NCI-H460 (cell line): ENCODE measurements at regions not wholly inside any gene's neighbourhood (a gene's known extent, or its start where the extent isn't known, plus 50 kb on each side); places are given as distances from the start of the nearest gene placed in this dataset.

Experiments used
- DNase-seq: peaks from one replicate; pipeline ENCODE4 v3.0.0-alpha.2; 2016; ENCODE audit warnings: low read depth; ENCODE audit errors: extremely low read depth

DNA sequence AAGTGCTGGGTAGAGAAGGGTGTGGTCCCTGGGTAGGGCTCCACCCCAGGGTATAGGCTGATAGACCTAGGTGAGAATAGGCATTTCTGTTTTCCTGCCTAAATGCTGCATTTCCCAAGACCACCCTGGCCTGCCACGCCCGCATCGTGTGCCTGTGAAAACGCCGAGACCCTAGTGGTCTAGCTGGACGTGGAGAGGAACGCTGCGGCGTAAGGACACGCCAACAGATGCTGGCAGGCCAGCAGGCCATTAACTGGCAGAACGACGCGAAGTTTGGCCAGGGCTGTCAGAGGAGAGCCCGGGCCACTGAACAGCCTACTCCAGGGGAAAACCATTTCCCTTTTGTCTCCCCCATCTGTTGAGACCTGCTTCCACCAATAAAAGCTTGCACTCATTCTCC, 373.2 kb upstream of the FIGN start:
- no peak for DNase-seq

DNA sequence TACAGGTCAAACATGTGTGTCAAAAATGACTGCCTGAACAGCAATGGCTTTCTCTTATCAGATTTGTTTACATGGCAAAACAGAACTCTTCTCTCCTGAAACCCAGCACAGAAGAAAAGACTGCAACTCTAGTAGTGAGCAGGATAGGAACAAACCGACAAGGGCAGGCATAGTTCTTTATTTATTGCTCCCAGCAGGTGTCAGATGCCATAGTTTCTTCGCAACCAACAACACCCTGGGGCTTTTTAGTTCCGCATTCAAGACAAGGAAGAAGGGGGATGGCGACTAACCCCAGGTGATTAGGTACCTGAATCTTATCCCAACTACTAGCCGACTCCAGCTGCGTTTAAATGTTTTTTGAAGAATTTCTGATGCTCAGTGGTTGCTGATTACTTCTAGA, 367.5 kb upstream of the FIGN start:
- no peak for DNase-seq

DNA sequence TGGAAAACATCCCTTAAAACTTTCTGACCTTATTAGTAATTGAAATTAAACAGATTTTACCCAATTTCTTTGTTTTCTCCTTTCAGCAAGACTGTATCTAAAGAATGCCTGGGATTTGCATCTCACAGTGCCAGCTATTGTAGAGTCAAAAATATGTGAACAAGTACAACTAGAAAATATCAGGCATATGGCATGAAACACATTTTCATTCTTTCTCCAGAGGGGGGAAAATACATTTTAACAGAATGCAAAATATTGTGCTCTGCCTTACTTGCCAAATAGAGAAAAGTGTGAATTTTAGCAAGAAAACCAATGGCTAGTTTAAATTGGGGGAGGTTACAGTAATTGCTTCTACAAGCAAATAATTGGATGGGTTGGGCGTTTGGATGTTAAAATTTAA, 366.6 kb upstream of the FIGN start:
- no peak for DNase-seq

DNA sequence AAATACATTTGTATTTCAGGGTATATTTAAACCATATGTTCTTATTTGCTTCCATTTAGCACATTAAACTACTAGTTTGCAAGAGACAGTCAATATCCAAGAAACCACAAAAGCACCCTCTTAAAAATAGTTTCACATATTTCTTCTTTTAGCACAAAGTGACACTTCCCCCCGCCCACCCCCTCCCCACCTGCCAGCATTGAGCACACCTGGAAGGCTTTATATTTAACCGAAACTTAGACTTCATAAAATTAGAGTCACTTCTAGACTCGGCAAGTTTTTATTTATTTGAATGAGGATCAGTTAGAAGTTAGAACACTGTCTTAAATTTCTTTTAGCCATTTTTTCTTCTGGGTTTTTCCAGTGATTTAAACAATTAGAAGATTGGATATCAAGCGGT, 355.9 kb upstream of the FIGN start:
- DNase-seq, result no peak

DNA sequence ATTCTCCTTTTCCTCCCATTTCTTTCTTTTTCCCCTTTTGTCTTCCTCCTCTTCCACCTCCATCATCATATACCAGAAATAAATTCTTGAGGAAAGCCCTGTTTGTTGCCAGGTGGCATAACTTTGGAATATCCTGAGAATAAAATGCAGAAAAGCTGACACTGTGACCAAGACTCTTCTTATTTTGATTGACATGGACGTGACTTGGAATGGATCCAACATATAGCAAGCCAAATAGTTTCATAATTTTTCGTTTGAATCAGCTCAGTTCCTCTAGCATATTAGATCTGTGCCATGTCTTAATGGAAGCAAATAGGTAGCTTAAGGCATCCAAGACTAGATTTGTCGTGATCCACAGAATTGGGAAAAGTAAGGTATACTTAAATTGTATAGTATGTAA, 354.7 kb upstream of the FIGN start:
- no peak for DNase-seq

DNA sequence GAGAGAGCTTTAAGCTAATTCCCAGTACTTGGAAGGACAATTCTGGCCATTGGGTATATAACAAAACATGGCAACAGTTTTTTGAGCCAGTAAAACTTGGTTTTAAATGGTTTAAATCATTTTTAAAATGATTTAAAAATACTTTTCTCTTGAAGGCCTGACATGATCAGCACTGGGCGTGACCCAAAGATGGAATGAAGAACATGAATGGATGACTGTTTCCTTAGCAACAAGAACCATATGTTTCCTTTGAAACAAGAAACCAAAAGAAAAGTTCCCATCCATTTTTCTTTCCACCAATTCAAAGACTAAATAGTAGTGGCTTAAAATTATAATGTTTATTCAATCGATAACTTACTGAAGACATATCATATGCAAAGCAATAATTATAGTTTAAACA, 348.3 kb upstream of the FIGN start:
- DNase-seq, result no peak

DNA sequence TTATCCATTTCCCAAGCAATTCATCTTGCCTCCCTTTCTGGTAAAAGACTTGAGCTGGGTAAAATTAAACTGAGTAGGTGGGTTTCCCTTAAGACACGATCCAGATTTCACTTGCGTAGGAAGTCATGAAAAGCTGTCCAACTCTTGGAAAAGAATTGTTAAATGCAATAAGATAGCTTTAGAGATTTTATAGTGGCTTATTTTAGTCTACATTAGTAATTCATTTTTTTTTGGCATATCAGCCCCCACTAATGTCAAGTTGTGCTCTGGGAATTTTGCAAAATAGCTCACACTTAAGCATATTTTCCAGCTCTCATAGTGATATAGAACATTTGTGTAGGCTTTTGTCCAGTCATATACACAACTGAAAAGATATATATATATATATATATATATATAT, 344.7 kb upstream of the FIGN start:
- no peak for DNase-seq

DNA sequence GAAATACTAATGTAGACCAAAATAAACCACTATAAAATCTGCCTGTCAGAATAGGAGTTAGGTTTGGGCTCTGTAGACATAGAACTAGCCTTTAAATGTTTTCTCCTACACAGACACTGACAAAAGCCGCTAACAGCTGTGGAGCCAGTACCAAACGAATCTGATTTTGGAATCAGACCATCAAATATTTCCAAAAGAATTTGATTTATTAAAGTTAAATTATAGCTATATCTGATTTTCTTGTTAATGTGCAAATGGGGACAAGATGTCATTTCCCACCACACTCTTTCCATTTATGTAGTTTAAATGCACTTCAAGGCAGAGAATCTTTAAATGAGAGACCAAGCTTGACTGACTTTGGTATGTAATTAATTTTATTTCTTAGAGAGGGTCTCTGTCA, 343.4 kb upstream of the FIGN start:
- no peak for DNase-seq

DNA sequence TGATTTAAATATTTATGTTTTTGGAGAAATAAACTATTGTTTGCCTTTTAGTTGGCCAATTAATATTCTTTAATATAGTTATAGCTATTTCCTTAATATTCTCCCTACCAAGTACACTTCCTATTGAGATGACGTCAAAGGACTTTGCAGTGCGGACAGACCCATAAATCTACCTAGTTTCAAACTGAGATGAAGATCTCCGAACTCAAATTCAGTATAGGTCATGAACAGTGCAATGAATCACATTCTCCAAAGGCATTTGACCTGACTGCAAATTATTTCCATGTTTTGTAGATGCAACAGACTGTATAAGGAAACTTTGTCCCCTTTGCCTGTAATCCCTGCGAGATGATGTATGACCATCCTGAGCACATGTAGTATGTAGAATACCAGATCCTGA, 342.6 kb upstream of the FIGN start:
- no peak for DNase-seq

DNA sequence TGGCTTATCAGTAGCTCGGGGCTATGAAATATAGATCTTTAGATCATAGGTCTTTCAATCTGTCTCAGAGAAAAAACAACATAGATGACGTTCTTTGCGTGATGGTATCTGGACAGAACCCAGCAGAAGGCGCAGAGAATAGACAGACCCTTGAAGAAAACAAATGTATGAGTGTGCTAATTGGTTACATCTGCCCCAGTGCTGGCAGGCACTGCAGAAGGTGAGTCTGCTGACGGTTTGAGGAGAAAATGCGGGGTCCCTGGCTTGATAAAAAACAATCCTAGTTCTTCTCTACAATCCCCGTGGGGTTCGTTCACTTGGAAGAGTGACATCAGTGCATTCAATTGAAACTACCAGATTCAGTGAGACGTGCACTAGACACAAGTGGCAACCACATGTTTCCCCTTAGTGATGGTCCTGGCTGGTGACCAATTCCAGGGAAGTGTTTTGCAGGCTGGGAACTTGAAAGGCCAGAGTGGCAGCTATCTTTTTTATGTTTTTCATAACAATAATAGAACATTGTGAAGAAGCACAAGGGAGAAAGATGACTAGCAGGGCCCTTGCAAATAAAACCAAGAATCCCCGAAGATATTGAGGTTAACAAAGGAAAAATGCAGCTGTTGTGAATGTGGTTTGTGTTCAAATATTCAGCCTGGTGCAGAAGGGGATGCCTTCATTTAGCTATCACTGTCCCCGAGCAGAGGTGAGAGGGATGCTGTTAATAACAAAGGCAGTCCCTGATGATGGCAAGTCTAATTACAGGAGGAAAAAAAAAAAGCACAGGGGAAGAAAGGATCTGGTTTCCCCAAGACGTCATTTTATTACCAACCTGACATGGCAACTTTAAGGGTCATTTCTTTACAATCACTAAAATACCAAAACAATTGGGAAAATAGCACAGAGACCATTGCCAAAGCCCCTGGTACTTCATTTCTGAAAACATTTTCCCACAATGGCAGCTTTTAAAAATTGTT, 337.6 kb upstream of the FIGN start:
- DNase-seq, result no peak

DNA sequence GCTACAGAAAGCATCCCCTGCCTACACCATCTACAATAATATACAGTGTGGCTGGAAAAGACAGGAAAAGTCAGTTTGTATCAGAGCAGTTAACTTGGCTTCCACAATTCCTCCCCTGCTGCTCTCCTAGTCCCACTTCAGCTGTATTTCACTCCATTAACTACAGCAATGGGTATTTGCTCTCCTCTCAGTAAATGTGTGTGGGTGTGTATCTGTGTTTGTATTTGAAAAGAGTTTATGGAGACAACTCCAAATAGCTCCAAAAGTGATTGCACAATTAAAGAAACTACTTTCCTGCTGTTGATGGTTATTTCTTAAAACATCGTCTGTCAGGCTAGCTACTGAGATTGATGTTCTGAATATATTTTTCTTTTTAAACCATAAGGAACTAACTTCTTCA, 333.7 kb upstream of the FIGN start:
- no peak for DNase-seq

DNA sequence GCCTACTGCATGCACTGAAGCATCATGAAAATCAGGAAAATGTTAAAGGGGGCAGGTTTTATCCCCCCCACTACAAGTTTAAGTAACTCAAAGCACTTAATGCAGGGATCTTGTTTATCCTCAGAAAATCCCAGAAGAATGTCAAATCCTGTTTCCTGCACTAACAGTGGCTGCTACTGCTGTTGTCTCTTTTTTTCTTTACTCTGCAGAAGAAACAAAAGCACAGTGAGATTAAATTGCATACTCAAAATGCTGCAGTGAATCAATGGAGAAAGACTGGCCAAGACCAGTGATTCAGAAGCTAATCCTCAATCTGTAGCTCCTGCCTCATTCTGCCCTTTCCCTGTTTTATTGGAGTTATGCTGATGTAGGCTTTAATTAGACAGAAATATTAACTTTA, 332.3 kb upstream of the FIGN start:
- no peak for DNase-seq

DNA sequence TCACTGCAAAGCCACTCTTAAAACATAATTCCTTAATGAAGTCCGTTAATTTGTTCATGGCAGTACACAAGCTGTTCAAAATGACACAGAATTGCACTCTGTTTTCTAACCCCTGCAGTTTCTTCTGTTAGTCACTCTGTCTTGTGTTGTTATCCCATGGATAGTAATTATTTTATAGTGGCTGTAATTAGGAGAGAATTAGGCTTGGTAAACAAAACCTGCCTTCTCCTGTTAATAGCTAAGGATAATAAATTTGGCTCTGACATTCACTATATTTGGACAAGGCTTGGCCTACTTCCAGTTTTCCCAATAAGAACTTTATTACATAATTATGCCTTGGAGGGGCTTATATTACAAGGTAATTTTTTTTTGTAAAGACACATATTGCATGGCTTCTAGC, 330.3 kb upstream of the FIGN start:
- DNase-seq, result no peak

DNA sequence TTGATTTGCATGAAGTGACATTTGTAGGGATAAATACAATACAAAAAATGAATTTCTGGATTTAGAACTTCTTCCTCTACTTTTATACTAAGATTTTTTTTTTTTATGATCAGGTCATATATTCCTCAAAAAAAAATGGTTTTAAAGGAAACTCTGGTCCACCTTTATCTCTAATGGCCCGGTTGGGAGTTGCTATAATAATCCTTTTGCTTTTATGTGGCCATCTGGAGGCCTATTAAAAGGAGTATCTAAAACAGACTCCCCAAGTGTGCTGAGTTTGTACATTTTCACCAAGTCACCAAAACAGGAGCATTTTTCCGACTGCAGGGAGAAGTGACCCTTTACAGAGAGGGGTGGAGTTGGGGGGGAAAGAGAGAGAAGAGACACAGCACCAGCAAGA, 329.2 kb upstream of the FIGN start:
- DNase-seq, result no peak

DNA sequence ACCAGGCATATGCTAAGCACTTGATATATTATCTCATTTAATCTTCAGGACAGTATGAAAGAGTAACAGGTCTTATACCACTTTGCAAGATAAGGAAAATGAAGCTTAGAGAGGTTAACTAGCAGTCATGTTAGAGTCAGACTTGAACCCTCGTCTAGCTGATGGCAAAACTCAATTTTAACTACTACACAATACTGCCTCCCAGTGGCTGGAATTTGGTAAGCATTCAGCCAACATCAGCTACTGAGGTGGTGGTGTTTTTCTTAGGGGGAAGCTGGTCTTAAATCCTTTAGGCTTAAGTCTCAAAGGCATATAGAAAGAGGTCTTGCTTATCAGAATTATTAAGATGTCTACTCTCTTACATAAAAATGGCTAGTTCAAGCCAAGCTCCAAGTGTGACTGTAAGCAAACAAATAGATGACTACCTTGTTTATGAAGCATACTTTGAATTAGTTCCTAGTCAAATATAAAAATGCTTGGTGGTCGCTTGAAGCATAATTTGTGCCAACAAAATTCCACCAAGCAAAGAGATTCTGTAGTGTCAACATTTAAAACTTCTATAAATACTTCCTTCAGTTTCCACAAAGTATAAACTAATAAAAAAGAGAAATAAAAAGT, 325.4 kb upstream of the FIGN start:
- DNase-seq, result peak; percentile 45

DNA sequence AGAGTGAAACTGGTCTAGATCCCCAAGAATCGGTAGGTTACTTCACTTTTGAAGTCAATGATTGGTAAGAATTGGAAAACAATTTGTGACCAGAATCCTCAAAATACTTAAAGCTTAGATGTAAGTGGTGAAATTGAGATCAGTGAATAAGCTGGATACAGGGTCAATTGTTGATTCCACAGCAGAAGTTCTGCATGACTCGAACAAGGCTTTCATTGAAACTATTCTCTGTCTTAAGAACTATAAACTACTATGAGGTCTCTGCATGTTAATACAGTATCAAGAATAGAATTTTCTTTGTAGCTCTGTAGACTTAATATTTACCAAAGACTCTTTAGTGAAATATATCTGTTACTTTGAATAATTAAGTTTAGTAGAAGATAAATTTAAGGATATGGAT, 324.2 kb upstream of the FIGN start:
- DNase-seq, result no peak

DNA sequence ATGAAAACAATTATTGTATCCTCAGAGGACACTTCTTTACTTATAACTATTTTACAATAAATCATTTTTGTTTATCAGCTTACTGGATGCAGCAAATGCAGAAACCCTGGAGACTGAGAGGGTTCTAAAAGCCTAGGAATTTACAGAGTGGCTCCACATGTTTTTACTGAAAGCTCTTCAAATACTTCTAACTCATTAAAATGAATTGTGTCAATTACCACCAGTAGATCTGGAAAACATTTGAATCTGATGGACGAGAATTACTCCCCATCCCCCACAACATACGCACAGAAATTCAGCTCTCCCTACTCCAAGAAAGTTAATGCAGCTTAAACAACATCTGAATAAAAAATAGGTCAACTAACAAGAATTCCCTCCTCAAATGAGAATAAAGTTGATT, 319.8 kb upstream of the FIGN start:
- no peak for DNase-seq

DNA sequence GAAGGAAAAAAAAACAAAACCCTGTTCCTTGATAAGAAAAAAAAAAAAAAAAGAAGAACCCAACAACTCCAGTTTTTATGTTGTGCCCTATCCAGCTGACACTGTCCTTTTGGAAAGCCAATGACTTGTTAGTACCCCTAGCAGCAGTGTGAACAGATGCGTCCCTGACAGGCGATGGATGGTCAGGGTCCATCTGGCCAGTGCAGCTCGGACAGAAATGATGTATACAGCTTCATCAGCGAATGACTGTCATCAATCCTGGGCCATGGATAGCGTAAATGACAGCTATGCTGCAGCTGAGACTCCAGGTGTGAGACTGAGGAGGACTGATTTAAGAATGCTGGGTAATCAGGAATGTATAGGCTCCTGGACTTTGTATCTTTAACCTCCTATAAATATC, 318.8 kb upstream of the FIGN start:
- no peak for DNase-seq

DNA sequence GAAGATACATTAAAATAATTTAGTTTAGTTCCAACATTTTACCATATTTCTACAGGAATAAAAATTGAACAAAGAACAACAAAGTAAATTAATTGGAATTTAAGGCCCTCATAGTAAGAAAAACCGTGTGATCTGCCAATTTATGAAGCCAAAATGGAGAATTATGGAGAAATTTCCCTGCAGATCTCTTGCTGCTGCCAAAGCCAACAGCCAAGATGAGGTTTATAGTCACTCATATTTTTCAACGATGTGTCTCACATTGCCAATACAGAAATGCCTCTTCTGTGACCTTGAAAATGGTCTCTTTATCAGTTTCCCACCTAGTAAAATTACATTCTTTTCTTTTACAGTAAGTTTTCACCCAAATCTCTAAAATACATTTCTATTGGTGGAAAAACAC, 317.2 kb upstream of the FIGN start:
- no peak for DNase-seq

DNA sequence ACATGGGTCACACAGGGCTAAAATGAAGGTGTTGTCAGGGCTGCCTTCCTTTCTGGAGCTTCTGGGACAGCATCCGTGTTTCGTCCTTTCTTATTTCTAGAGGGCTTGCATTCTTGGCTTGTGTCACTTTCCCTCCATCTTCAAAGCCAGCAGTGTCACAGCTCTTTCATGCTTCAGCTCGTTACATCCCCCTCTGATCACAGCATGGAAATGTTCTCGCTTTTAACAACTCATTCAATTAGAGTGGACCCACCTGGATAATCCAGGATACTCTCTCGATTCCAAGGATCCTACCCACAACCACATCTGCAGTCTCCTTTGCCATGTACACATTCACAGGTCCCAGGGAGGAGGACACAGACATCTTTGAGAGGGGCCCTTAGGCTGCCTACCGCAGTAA, 316.2 kb upstream of the FIGN start:
- DNase-seq, result no peak

DNA sequence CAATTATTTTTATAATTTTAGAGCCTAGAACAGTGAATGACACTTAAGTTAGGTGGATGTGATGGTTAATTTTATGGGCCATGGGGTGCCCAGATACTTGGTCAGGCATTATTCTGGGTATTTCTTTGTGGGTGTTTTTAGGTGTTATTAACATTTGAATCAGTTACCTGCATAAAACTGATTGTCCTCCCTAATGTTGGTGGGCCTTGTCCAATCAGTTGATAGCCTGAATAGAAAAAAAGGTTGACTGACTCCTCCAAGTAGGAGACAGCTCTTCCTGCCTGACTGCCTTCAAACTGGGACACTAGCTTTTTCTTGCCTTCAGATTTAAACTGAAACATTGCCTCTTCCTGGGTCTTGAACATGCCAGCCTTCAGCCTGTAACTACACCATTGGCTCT, 312.9 kb upstream of the FIGN start:
- DNase-seq, result no peak

DNA sequence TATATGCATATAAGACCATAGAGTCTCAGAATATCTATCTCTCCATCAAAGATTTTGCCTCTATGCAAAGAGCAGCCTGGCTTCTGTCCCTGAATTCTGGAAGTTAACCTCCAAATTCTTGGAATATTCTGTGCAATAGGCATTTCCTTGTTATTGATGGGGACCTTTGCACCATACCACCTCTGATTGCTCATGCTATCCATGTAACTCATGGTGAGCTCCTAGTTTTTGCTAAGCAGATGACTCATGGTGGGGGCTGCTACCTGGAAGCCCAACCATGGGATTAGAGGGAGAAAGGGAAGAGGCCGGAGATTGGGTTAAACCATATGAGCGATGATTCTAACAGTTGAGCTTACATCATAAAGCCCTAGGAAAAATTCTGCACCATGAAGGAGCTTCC, 310.2 kb upstream of the FIGN start:
- no peak for DNase-seq

DNA sequence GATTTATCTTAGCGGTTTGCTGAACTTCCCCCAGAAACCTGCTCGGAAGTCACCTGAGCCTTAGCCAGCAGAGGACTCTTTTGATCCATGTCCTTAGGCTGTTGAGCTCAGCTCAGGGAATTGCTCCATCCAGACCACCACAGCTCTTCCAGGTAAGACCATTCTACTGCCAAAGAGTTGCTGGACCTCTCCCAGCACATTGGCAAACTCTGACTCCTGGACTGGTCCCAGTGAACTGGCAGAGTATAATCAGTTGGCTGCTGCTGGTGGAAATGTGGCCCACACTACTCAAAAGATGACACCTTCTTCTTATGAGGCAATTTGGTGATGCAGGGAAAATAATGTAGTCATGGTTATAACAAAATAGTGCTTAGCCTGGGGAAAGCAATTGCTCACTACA, 308.8 kb upstream of the FIGN start:
- no peak for DNase-seq
